OCI-LY7 (cell line): ENCODE measurements at regions not wholly inside any gene's neighbourhood (a gene's known extent, or its start where the extent isn't known, plus 50 kb on each side); places are given as distances from the start of the nearest gene placed in this dataset.

ENCODE experiments used
- BruUV-seq: library from RNA; stranded (reverse); fragments of 400-500 nt; replicated peaks from 2 replicates; lab custom pipeline; 2021; lab: Mats Ljungman, UMichigan
- CTCF ChIA-PET: fragments of 300-600 bp; sonication (Branson Sonifier 250); formaldehyde crosslinking; loops from one replicate; lab custom pipeline; 2022; ENCODE audit warnings: antibody characterized with exemption; ENCODE audit not compliant: unreplicated experiment; lab: Charles Lee
- POLR2A ChIA-PET: fragments of 300-600 bp; sonication (Branson Sonifier 250); formaldehyde crosslinking; loops from one replicate; lab custom pipeline; 2022; ENCODE audit warnings: antibody characterized with exemption; lab: Charles Lee
- DNase-seq: peaks from one replicate; pipeline ENCODE4 v3.0.0-alpha.2; 2015; ENCODE audit warnings: low spot score
- H2AFZ ChIP-seq: fragments of 200-600 bp; sonication (generic), shearing (Covaris generic); 2 replicates; pipeline ENCODE4 v1.6.1; 2014; ENCODE audit warnings: mild to moderate bottlenecking, antibody characterized with exemption, low read length, moderate library complexity
- H3K27ac ChIP-seq: fragments of 200-600 bp; sonication (generic); 2 replicates; pipeline ENCODE4 v1.5.1; 2014; ENCODE audit warnings: mixed run types, low read depth, mild to moderate bottlenecking, moderate library complexity, low read length, inconsistent platforms; ENCODE audit not compliant: poor library complexity, severe bottlenecking
- H3K36me3 ChIP-seq: fragments of 200-600 bp; sonication (generic); 2 replicates; pipeline ENCODE4 v1.6.1; 2014; ENCODE audit warnings: mild to moderate bottlenecking, antibody characterized with exemption, low read length, moderate library complexity, mixed read lengths; ENCODE audit not compliant: insufficient read depth
- H3K4me1 ChIP-seq: fragments of 200-600 bp; sonication (generic); 2 replicates; pipeline ENCODE4 v1.5.1; 2014; ENCODE audit warnings: mild to moderate bottlenecking, low read length; ENCODE audit not compliant: insufficient read depth, poor library complexity, severe bottlenecking
- H3K4me2 ChIP-seq: fragments of 200-600 bp; sonication (generic); 2 replicates; pipeline ENCODE4 v1.6.1; 2014; ENCODE audit warnings: mild to moderate bottlenecking, low read length
- H3K4me3 ChIP-seq: fragments of 200-600 bp; sonication (generic); 2 replicates; pipeline ENCODE4 v1.5.1; 2014; ENCODE audit warnings: mild to moderate bottlenecking, low read depth, low read length; ENCODE audit not compliant: poor library complexity, severe bottlenecking
- H3K79me2 ChIP-seq: fragments of 200-600 bp; sonication (generic); 2 replicates; pipeline ENCODE4 v1.6.1; 2016; ENCODE audit warnings: low read depth, mild to moderate bottlenecking, low read length, moderate library complexity, mixed read lengths; ENCODE audit not compliant: insufficient read depth
- H3K9me2 ChIP-seq: fragments of 200-600 bp; sonication (generic); 2 replicates; pipeline ENCODE4 v1.6.1; 2016; ENCODE audit warnings: mild to moderate bottlenecking, low read length, mixed read lengths; ENCODE audit not compliant: insufficient read depth
- H3K9me3 ChIP-seq: fragments of 200-600 bp; sonication (generic); 2 replicates; pipeline ENCODE4 v1.6.1; 2014; ENCODE audit warnings: mild to moderate bottlenecking, mixed run types, low read length, mixed read lengths
- H4K20me1 ChIP-seq: fragments of 200-600 bp; sonication (generic); 2 replicates; pipeline ENCODE4 v1.6.1; 2014; ENCODE audit warnings: mild to moderate bottlenecking, antibody characterized with exemption, low read length, moderate library complexity, mixed read lengths; ENCODE audit not compliant: insufficient read depth
- EZH2phosphoT487 ChIP-seq: fragments of 200-600 bp; sonication (generic); IDR thresholded peaks from 2 replicates; pipeline ENCODE4 v1.6.1; 2018; ENCODE audit warnings: low read depth, borderline replicate concordance, mild to moderate bottlenecking, mixed run types, antibody characterized with exemption, low read length, moderate library complexity, mixed read lengths
- intact Hi-C: fragments of 100-400 bp; cut with micrococcal nuclease; formaldehyde crosslinking; loops from one replicate; pipeline ENCODE4 v1.10.0; 2022; ENCODE audit not compliant: unreplicated experiment
- TF ChIP-seq, protein P1 (sequence below): fragments of 200-600 bp; sonication (generic); conservative IDR thresholded peaks from 2 replicates; pipeline ENCODE4 v1.5.1; 2014; ENCODE audit warnings: mild to moderate bottlenecking, antibody characterized with exemption, low read length, moderate library complexity, mixed read lengths

DNA sequence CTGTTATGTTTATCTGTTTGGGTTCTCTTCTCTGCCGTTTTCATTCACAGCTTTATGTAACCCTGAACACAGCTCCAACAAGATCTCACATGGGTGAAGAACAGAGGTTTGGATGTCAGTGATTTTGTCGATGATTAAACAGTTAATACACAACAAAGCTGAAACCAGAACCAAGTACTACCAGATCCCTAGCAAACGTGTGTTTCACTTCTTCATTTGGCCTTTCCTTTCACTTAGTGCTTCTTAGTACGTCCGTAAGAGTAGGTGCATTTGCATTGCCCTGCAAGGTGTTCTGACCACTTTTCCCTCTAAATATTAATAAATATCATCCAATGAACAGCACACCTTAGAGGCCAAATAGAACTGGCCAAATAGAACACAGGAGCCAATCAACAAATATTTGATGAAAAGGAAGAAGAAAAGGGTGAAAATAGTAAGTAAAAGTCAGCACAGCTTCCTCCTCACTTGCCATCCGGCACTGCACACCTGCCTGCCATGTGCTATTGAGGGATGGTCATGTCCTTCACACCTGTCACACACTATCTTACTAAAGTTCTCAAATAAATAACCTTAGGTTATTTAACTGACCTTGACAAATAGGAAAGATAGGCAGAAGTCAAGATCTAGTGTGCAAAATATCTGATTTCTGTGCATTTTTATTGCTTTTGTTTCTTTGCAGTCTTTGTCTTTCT lies 252.6 kb upstream of the ANKRD30A start:
- peak overlapping the region; percentile 51 for H3K4me2 ChIP-seq
- no peaks in the 10 kb centered on the region for H3K36me3 ChIP-seq
- peak overlapping the region; percentile 15 for H3K27ac ChIP-seq
- no peaks in the 10 kb centered on the region for H4K20me1 ChIP-seq
- H3K9me3 ChIP-seq = no peaks in the 10 kb centered on the region
- POLR2A ChIA-PET = interaction anchor here (0.6 to 1.4 kb wide), 3 partner anchors 9 to 38 kb away, joined by 3 to 4 read pairs (median 4); no protein-coding TSS in a partner anchor
- H3K4me1 ChIP-seq = peaks cover 22% of the 10 kb centered on the region
- peak; percentile 63 for DNase-seq
- no peaks in the 10 kb centered on the region for H3K9me2 ChIP-seq
- no peak for TF ChIP-seq EZH2phosphoT487
- TF ChIP-seq, protein P1, sequence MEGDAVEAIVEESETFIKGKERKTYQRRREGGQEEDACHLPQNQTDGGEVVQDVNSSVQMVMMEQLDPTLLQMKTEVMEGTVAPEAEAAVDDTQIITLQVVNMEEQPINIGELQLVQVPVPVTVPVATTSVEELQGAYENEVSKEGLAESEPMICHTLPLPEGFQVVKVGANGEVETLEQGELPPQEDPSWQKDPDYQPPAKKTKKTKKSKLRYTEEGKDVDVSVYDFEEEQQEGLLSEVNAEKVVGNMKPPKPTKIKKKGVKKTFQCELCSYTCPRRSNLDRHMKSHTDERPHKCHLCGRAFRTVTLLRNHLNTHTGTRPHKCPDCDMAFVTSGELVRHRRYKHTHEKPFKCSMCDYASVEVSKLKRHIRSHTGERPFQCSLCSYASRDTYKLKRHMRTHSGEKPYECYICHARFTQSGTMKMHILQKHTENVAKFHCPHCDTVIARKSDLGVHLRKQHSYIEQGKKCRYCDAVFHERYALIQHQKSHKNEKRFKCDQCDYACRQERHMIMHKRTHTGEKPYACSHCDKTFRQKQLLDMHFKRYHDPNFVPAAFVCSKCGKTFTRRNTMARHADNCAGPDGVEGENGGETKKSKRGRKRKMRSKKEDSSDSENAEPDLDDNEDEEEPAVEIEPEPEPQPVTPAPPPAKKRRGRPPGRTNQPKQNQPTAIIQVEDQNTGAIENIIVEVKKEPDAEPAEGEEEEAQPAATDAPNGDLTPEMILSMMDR = no peak
- H3K79me2 ChIP-seq = no peaks in the 10 kb centered on the region
- H2AFZ ChIP-seq = no peak overlapping the region; the same call in 1 of the 2 replicates
- CTCF ChIA-PET = no interaction called here
- intact Hi-C loops = loop anchor here (2.0 to 10.0 kb wide), 3 partner anchors 148 to 1236 kb away; no protein-coding TSS in a partner anchor
- no TSS peak for BruUV-seq
- H3K4me3 ChIP-seq = no peak overlapping the region

DNA sequence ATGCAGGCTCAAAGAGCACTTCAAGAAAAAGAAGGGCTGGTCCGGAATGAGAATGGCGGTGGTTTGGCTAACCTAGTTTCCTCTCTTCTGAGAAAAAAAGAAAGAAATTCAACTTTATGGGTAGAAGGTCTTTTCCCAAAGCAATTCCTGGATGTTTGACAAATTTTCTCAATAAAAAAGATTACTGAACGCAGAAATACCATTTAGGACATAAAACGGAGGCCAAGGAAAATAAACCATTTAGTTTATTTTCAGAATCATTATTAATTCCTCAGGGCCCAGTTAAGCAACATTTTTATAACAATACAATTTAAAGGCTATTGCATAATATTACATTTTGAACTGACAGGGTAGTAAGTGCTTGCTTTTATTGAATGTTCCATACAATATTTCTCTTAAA lies 284.6 kb upstream of the ANKRD30A start:
- POLR2A ChIA-PET = interaction anchor here (1.0 kb wide), 1 partner anchor 13 kb away, joined by 4 read pairs; no protein-coding TSS in a partner anchor
- no TSS peak for BruUV-seq
- no peak for DNase-seq
- intact Hi-C loops = no loop called here
- Histone ChIP-seq H3K4me1 (no peaks in the 10 kb centered on the region), H3K9me3 (no peaks in the 10 kb centered on the region), H3K36me3 (no peaks in the 10 kb centered on the region), H3K4me2 (no peak overlapping the region), H3K9me2 (no peaks in the 10 kb centered on the region), H2AFZ (no peak overlapping the region), H4K20me1 (no peaks in the 10 kb centered on the region), H3K4me3 (no peak overlapping the region), H3K27ac (no peak overlapping the region), H3K79me2 (no peaks in the 10 kb centered on the region)
- CTCF ChIA-PET = no interaction called here
- TF ChIP-seq, protein P1 = no peak
- TF ChIP-seq EZH2phosphoT487 = no peak

DNA sequence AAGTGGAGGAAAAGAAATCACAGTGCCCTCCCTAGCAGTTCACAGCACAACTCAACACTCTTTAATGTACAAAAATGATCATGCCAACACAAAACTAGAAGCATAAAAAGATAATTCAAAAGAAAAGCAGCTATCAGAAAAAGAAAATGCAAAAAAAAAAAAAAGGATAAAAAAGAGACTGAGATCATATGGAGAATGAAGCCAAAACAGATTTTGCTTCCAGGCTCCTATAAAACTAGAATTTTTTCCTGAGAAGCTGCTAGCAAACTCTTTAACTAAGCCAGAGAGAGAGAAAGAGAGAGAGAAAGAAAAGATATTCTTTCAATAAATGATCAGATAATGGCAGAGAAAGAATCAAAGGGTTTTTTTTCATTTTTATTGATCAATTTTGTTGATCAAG lies 288.0 kb upstream of the ANKRD30A start:
- H3K4me3 ChIP-seq = no peak overlapping the region
- intact Hi-C loops = no loop called here
- no peak for DNase-seq
- no peak overlapping the region for H2AFZ ChIP-seq
- H3K36me3 ChIP-seq = no peaks in the 10 kb centered on the region
- POLR2A ChIA-PET = interaction anchor here (0.5 kb wide), 1 partner anchor 33 kb away, joined by 5 read pairs; no protein-coding TSS in a partner anchor
- H3K4me2 ChIP-seq = no peak overlapping the region
- CTCF ChIA-PET = no interaction called here
- H3K9me3 ChIP-seq = no peaks in the 10 kb centered on the region
- no TSS peak for BruUV-seq
- H4K20me1 ChIP-seq = no peaks in the 10 kb centered on the region
- H3K9me2 ChIP-seq = no peaks in the 10 kb centered on the region
- H3K4me1 ChIP-seq = no peaks in the 10 kb centered on the region
- TF ChIP-seq, protein P1 = no peak
- TF ChIP-seq EZH2phosphoT487 = no peak
- no peak overlapping the region for H3K27ac ChIP-seq
- no peaks in the 10 kb centered on the region for H3K79me2 ChIP-seq
